ENCODE measurements at regions not wholly inside any gene's neighbourhood (a gene's known extent, or its start where the extent isn't known, plus 50 kb on each side); places are given as distances from the start of the nearest gene placed in this dataset.

DNA sequence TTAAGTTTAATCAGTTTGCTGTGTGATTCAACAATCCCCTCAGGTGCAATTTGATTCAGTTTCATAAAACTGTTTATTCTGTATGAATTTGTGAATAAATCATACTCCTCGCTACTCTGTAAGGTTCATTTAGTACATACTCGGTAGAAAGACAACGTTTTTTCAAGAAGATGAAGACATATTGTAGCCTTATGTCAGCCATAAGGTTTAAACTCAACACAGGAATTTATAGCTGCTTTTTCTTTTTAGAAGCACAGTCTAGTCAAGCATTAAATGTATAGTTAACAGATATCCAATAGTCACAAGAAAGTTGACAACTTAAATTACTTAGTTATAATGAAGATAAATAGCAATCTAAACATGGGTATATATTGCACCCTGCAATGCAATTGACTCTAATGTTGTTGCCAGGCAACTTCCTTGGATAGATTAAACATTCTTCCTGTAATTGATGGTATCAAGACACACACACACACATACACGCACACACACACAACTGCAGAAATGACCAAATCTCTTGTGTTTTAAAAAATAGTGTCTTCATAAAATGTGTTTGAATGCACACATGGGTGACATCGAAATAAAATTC lies 151.5 kb upstream of the MGAT4C start:
- TF ChIP-seq, protein P1, sequence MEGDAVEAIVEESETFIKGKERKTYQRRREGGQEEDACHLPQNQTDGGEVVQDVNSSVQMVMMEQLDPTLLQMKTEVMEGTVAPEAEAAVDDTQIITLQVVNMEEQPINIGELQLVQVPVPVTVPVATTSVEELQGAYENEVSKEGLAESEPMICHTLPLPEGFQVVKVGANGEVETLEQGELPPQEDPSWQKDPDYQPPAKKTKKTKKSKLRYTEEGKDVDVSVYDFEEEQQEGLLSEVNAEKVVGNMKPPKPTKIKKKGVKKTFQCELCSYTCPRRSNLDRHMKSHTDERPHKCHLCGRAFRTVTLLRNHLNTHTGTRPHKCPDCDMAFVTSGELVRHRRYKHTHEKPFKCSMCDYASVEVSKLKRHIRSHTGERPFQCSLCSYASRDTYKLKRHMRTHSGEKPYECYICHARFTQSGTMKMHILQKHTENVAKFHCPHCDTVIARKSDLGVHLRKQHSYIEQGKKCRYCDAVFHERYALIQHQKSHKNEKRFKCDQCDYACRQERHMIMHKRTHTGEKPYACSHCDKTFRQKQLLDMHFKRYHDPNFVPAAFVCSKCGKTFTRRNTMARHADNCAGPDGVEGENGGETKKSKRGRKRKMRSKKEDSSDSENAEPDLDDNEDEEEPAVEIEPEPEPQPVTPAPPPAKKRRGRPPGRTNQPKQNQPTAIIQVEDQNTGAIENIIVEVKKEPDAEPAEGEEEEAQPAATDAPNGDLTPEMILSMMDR (IDR thresholded peaks at IDR 0.05; ENCODE audit: poor library complexity, severe bottlenecking): no peak
- TF ChIP-seq, protein P2, sequence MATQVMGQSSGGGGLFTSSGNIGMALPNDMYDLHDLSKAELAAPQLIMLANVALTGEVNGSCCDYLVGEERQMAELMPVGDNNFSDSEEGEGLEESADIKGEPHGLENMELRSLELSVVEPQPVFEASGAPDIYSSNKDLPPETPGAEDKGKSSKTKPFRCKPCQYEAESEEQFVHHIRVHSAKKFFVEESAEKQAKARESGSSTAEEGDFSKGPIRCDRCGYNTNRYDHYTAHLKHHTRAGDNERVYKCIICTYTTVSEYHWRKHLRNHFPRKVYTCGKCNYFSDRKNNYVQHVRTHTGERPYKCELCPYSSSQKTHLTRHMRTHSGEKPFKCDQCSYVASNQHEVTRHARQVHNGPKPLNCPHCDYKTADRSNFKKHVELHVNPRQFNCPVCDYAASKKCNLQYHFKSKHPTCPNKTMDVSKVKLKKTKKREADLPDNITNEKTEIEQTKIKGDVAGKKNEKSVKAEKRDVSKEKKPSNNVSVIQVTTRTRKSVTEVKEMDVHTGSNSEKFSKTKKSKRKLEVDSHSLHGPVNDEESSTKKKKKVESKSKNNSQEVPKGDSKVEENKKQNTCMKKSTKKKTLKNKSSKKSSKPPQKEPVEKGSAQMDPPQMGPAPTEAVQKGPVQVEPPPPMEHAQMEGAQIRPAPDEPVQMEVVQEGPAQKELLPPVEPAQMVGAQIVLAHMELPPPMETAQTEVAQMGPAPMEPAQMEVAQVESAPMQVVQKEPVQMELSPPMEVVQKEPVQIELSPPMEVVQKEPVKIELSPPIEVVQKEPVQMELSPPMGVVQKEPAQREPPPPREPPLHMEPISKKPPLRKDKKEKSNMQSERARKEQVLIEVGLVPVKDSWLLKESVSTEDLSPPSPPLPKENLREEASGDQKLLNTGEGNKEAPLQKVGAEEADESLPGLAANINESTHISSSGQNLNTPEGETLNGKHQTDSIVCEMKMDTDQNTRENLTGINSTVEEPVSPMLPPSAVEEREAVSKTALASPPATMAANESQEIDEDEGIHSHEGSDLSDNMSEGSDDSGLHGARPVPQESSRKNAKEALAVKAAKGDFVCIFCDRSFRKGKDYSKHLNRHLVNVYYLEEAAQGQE (IDR thresholded peaks at IDR 0.05; ENCODE audit: borderline replicate concordance): no peak
- TF ChIP-seq MXI1 (conservative IDR thresholded peaks at IDR 0.05; ENCODE audit: poor library complexity, severe bottlenecking): no peak
- TF ChIP-seq EZH2 (IDR thresholded peaks at IDR 0.05; ENCODE audit: borderline replicate concordance, insufficient read depth, low read length, poor library complexity, severe bottlenecking): no peak
- no peak for TF ChIP-seq SMC3 (conservative IDR thresholded peaks at IDR 0.05; ENCODE audit: poor library complexity)
- no peak for TF ChIP-seq POLR2AphosphoS5 (IDR thresholded peaks at IDR 0.05)

Measured in neural cell (in vitro differentiated cells).